ENCODE measurements at regions not wholly inside any gene's neighbourhood (a gene's known extent, or its start where the extent isn't known, plus 50 kb on each side); places are given as distances from the start of the nearest gene placed in this dataset.

DNA sequence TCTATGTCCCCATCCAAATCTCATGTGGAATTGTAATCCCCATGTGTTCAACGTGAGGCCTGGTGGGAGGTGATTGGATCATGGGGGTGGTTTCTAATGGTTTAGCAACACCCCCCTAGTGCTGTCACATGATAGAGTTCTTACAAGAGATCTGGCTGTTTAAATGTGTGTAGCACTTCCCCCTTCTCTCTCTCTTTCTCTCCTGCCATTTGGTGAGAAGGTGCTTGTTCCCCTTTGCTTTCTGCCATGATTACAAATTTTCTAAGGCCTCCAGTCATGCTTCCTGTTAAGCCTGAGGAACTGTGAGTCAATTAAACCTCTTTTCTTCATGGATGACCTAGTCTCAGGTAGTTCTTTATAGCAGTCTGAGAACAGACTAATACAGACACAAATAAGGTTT, 165.4 kb downstream of the OGFRL1 start:
- no peak for TF ChIP-seq CTCF (IDR thresholded peaks at IDR 0.05; ENCODE audit: low read depth, low read length, poor library complexity, severe bottlenecking)
- TF ChIP-seq EZH2phosphoT487 (IDR thresholded peaks at IDR 0.05; ENCODE audit: borderline replicate concordance, low read length), result no peak

Measured in DOHH2 (cell line).